OCI-LY1 (cell line): ENCODE measurements at regions not wholly inside any gene's neighbourhood (a gene's known extent, or its start where the extent isn't known, plus 50 kb on each side); places are given as distances from the start of the nearest gene placed in this dataset.

Experiments used
- H2AFZ ChIP-seq: fragments of 200-600 bp; sonication (generic), shearing (Covaris generic); 2 replicates; pipeline ENCODE4 v1.6.0; 2014; ENCODE audit warnings: antibody characterized with exemption, mild to moderate bottlenecking, low read length
- H3F3A ChIP-seq: fragments of 200-600 bp; sonication (generic), shearing (Covaris generic); 2 replicates; pipeline ENCODE4 v1.6.0; 2014; ENCODE audit warnings: mild to moderate bottlenecking, antibody characterized with exemption, low read length, moderate library complexity; ENCODE audit not compliant: insufficient read depth
- H3K27ac ChIP-seq: fragments of 200-600 bp; sonication (generic); 2 replicates; pipeline ENCODE4 v1.5.1; 2014; ENCODE audit warnings: low read length, mixed run types, mild to moderate bottlenecking, low read depth; ENCODE audit not compliant: poor library complexity, severe bottlenecking
- H3K27me3 ChIP-seq: fragments of 200-600 bp; sonication (generic); 2 replicates; pipeline ENCODE4 v1.6.0; 2014; ENCODE audit warnings: antibody characterized with exemption, mild to moderate bottlenecking, low read length, moderate library complexity; ENCODE audit not compliant: insufficient read depth
- H3K36me3 ChIP-seq: fragments of 200-600 bp; sonication (generic); 2 replicates; pipeline ENCODE4 v1.6.1; 2014; ENCODE audit warnings: mild to moderate bottlenecking, antibody characterized with exemption, low read length, moderate library complexity, mixed read lengths; ENCODE audit not compliant: insufficient read depth
- H3K4me1 ChIP-seq: fragments of 200-600 bp; sonication (generic); 2 replicates; pipeline ENCODE4 v1.5.1; 2014; ENCODE audit warnings: mild to moderate bottlenecking, low read length, moderate library complexity; ENCODE audit not compliant: insufficient read depth, severe bottlenecking
- H3K4me2 ChIP-seq: fragments of 200-600 bp; sonication (generic), shearing (Covaris generic); 2 replicates; pipeline ENCODE4 v1.6.1; 2014; ENCODE audit warnings: low read length
- H3K4me3 ChIP-seq: fragments of 200-600 bp; sonication (generic); 2 replicates; pipeline ENCODE4 v1.5.1; 2014; ENCODE audit warnings: low read length, low read depth, mild to moderate bottlenecking, mixed read lengths; ENCODE audit not compliant: poor library complexity, severe bottlenecking
- H3K79me2 ChIP-seq: fragments of 200-600 bp; shearing (Covaris generic); 2 replicates; pipeline ENCODE4 v1.6.1; 2016; ENCODE audit warnings: mixed run types, low read length, mixed read lengths; ENCODE audit not compliant: insufficient read depth
- H3K9ac ChIP-seq: fragments of 200-600 bp; sonication (generic), shearing (Covaris generic); 2 replicates; pipeline ENCODE4 v1.6.1; 2014; ENCODE audit warnings: mild to moderate bottlenecking, low read length, mixed read lengths
- H3K9me2 ChIP-seq: fragments of 200-600 bp; sonication (generic), shearing (Covaris generic); 2 replicates; pipeline ENCODE4 v1.6.1; 2014; ENCODE audit warnings: low read depth, mild to moderate bottlenecking, low read length, mixed read lengths
- H3K9me3 ChIP-seq: fragments of 200-600 bp; shearing (Covaris generic); 2 replicates; pipeline ENCODE4 v1.6.1; 2014; ENCODE audit warnings: low read length, mixed read lengths
- H4K20me1 ChIP-seq: fragments of 200-600 bp; sonication (generic), shearing (Covaris generic); 2 replicates; pipeline ENCODE4 v1.6.0; 2016; ENCODE audit warnings: mild to moderate bottlenecking, low read length; ENCODE audit not compliant: insufficient read depth
- CTCF ChIP-seq: fragments of 200-600 bp; sonication (generic), shearing (Covaris generic); IDR thresholded peaks from 2 replicates; pipeline ENCODE4 v1.5.1; 2017; ENCODE audit warnings: mild to moderate bottlenecking, antibody characterized with exemption, low read length, moderate library complexity, mixed read lengths
- EZH2 ChIP-seq: fragments of 200-600 bp; sonication (generic), shearing (Covaris generic); IDR thresholded peaks from 2 replicates; pipeline ENCODE4 v1.8.0; 2017; ENCODE audit warnings: borderline replicate concordance, mixed run types, mild to moderate bottlenecking, antibody characterized with exemption, low read length, moderate library complexity, mixed read lengths

GRCh38 chr12:129964300-129964699, 60.5 kb upstream of the TMEM132D start:
- Histone ChIP-seq H3K27ac (no peak overlapping the region), H3K79me2 (no peaks in the 10 kb centered on the region), H3K27me3 (no peaks in the 10 kb centered on the region), H3K9me3 (no peaks in the 10 kb centered on the region), H2AFZ (no peak overlapping the region), H3F3A (no peaks in the 10 kb centered on the region), H3K36me3 (no peaks in the 10 kb centered on the region), H3K9ac (no peak overlapping the region), H3K4me2 (no peak overlapping the region), H3K4me1 (no peaks in the 10 kb centered on the region), H4K20me1 (no peaks in the 10 kb centered on the region), H3K4me3 (no peak overlapping the region), H3K9me2 (no peaks in the 10 kb centered on the region)
- TF ChIP-seq CTCF: no peak
- no peak for TF ChIP-seq EZH2

- H3K4me2 ChIP-seq: no peak overlapping the region
- TF ChIP-seq CTCF (no peak), EZH2 (no peak)
- no peak overlapping the region for H3K4me3 ChIP-seq
- H3K27ac ChIP-seq: no peak overlapping the region
- no peaks in the 10 kb centered on the region for H3K9me3 ChIP-seq
- no peaks in the 10 kb centered on the region for H4K20me1 ChIP-seq
- H3K79me2 ChIP-seq: no peaks in the 10 kb centered on the region
- H3K36me3 ChIP-seq: no peaks in the 10 kb centered on the region
- no peaks in the 10 kb centered on the region for H3F3A ChIP-seq
- no peaks in the 10 kb centered on the region for H3K27me3 ChIP-seq
- H3K9me2 ChIP-seq: no peaks in the 10 kb centered on the region
- H3K9ac ChIP-seq: no peak overlapping the region
- no peak overlapping the region for H2AFZ ChIP-seq
- H3K4me1 ChIP-seq: no peaks in the 10 kb centered on the region
Measured at GRCh38 chr12:129964826-129965457, 61.1 kb upstream of the TMEM132D start.

GRCh38 chr12:129966146-129966995, 62.5 kb upstream of the TMEM132D start:
- no peak overlapping the region for H2AFZ ChIP-seq
- H3K9me3 ChIP-seq: no peaks in the 10 kb centered on the region
- H3F3A ChIP-seq: no peaks in the 10 kb centered on the region
- no peaks in the 10 kb centered on the region for H3K79me2 ChIP-seq
- H3K27me3 ChIP-seq: no peaks in the 10 kb centered on the region
- no peak overlapping the region for H3K9ac ChIP-seq
- TF ChIP-seq CTCF (no peak), EZH2 (no peak)
- no peaks in the 10 kb centered on the region for H3K36me3 ChIP-seq
- no peak overlapping the region for H3K27ac ChIP-seq
- no peaks in the 10 kb centered on the region for H3K4me1 ChIP-seq
- H4K20me1 ChIP-seq: no peaks in the 10 kb centered on the region
- no peak overlapping the region for H3K4me2 ChIP-seq
- no peaks in the 10 kb centered on the region for H3K9me2 ChIP-seq
- H3K4me3 ChIP-seq: no peak overlapping the region
